Keratinocyte (primary cell): ENCODE measurements at regions not wholly inside any gene's neighbourhood (a gene's known extent, or its start where the extent isn't known, plus 50 kb on each side); places are given as distances from the start of the nearest gene placed in this dataset.

Source experiments
- CTCF ChIP-seq, 3 experiments: IDR thresholded peaks in 1 of 3; conservative IDR thresholded peaks in 1 of 3; optimal IDR thresholded peaks in 1 of 3; 2 replicates in 2 of 3; 3 replicates in 1 of 3; pipeline versions ENCODE3 to v1.5.1; 2011; ENCODE audit warnings: low read length in 3 of 3, mild to moderate bottlenecking in 3 of 3, moderate library complexity in 2 of 3, control low read depth in 1 of 3, inconsistent platforms in 1 of 3; ENCODE audit not compliant: insufficient read depth in 2 of 3; ENCODE audit errors: extremely low read depth in 1 of 3
- EZH2 ChIP-seq: IDR thresholded peaks from one replicate; pipeline ENCODE4 v1.6.1; 2012; ENCODE audit warnings: inconsistent platforms, mild to moderate bottlenecking, low read length, moderate library complexity

GRCh38 chr14:51546099-51546498, 105.6 kb upstream of the FRMD6 start:
- TF ChIP-seq EZH2, result no peak
- no peak for TF ChIP-seq CTCF (optimal IDR thresholded peaks at IDR 0.05 in 1 of 3, IDR thresholded peaks at IDR 0.05 in 1 of 3, conservative IDR thresholded peaks at IDR 0.05 in 1 of 3; ENCODE audit: extremely low read depth in 1 of 3, insufficient read depth in 2 of 3, low read length in 3 of 3)
